ENCODE measurements at regions not wholly inside any gene's neighbourhood (a gene's known extent, or its start where the extent isn't known, plus 50 kb on each side); places are given as distances from the start of the nearest gene placed in this dataset.
"Not testable (repeated sequence)": the region's sequence is repeated elsewhere in the genome, so short reads cannot be mapped to it uniquely, and the experiment has no call there.

DNA sequence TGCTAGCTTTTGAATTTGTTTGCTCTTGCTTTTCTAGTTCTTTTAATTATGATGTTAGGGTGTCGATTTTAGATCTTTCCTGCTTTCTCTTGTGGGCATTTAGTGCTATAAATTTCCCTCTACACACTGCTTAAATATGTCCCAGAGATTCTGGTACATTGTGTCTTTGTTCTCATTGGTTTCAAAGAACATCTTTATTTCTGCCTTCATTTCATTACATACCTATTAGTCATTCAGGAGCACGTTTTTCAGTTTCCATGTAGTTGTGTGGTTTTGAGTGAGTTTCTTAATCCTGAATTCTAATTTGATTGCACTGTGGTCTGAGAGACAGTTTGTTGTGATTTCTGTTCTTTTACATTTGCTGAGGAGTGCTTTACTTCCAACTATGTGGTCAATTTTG lies 51.2 kb upstream of the MB21D2 start:
- not testable (repeated sequence) for DNase-seq (ENCODE audit: low read depth in 2 of 2)

DNA sequence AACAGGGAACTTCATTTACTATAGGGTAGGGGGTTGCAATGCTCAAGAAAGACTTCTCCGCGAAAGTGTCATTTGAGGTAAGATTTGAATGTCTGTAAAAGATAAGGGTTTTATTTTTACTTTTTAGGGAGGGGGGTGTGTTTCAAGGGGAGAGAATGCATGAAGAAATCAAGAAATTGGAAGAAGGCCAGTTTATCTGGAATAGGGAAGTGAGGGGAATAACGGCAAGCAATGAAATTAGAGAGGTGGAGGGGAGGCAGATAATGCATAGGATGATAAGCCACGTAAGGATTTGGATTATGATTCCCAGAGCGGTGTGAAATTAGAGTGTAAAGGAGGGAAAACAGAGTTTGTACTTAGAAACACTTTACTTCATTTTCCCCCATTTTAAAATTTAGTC lies 63.0 kb upstream of the MB21D2 start:
- no peak for DNase-seq (ENCODE audit: low read depth in 2 of 2)

DNA sequence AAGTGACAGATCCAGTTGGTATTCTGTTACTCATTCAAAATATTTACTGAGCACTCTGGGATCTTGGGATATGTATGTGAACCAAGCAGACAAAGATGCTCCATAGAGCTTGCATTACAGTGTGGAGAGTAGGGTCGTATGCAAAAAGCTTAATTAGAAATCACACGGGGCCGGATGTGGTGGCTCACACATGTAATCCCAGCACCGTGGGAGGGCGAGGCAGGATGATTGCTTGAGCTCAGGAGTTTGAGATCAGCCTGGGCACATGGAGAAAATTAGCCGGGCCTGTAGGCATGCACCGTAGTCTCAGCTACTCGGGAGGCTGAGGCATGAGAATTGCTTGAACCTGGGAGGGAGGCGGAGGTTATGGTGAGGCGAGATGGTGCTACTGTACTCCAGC lies 68.7 kb upstream of the MB21D2 start:
- DNase-seq (ENCODE audit: low read depth in 2 of 2): no peak

DNA sequence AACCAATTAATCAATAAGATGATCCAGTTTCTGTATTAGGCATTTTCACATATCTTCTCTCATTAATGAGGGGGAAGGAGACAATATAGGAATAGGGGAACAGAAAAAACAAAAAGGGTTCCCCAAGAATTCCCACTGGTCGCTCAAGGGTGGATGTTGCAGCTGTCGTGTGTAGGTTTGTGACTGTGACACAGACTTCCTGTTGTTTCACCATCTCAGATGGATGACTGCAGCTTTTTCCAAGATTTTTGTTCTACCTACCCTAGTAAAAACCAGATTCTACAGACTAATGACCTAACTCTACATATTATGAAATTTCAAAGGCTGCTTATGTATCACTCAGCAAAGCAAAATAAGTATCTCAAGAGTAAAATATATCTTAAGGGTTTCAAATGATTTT lies 73.7 kb upstream of the MB21D2 start:
- no peak for DNase-seq (ENCODE audit: low read depth in 2 of 2)

DNA sequence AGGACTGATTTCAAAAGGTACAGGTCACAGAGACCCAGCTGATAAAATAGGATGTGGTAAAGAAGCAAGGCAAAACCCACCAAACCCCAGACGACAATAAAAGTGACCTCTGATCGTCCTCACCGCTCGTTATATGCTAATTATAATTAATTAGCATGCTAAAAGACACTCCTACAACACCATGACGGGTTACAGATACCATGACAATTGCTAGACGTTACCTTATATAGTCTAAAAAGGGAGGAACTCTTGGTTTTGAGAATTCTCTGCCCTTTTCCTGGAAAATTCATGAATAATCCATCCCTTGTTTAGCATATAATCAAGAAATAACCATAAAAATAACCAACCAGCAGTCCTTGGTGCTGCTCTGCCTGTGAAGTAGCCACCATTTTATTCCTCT lies 74.7 kb upstream of the MB21D2 start:
- DNase-seq (ENCODE audit: low read depth in 2 of 2): no peak

DNA sequence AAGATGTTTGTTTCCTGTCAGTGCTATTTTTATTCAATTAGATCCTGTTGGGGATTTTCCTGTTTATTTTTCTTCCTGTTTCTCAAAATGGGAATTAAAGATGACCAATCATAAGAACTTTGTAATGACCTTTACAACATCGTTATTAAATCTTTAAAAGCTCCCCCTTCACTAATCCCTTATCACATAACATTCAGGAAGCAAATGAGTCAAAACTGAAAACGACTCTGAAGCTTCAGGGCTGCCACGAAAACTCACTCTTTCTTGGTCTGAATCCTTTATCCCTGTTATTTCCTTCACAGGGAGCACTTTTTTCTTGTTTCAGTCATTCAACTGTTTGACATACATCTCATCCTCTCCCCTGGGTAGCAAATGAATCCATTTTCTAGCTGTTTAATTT lies 75.8 kb upstream of the MB21D2 start:
- DNase-seq (ENCODE audit: low read depth in 2 of 2): no peak

DNA sequence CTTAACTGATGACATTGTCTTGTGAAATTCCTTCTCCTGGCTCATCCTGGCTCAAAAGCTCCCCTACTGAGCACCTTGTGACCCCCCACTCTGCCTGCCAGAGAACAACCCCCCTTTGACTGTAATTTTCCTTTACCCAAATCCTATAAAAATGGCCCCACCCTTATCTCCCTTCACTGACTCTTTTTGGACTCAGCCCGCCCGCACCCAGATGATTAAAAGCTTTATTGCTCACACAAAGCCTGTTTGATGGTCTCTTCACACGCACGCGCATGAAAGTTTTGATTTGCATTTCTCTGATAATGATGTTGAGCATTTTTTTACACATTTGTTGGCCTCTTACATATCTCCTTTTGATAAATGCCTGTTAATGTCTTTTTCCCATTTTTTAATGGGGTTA lies 83.5 kb upstream of the MB21D2 start:
- DNase-seq (ENCODE audit: low read depth in 2 of 2): not testable (repeated sequence)

DNA sequence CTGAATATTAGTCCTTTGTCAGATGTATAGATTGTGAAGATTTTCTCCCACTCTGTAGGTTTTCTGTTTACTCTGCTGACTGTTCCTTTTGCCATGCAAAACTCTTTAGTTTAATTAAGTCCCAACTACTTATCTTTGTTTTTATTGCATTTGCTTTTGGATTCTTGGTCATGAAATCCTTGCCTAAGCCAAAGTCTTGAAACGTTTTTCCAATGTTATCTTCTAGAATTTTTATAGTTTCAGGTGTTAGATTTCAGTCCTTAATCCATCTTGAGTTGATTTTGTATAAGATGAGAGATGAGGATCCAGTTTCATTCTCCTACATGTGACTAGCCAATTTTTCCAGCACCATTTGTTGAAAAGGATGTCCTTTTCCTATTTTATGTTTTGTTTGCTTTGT lies 86.0 kb upstream of the MB21D2 start:
- DNase-seq (ENCODE audit: low read depth in 2 of 2): not testable (repeated sequence)

DNA sequence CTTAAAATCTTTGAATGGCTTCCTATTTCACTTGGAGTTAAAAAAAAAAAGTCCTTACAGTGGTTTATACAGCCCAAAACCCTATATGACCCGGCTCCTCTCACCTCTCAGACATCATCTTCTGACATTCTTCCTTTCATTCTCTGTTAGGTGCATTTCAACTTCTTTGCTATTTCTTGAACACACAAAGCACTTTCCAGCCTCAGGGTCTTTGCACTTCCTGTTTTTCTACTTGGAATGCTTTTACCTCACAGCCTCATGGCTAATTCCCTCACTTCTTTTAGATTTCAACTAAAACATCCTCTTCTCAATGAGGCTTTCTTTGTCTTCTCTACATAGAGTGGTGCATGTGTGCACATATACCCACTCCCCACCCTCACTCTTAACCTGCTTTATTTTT lies 91.0 kb upstream of the MB21D2 start:
- DNase-seq (ENCODE audit: low read depth in 2 of 2): no peak

DNA sequence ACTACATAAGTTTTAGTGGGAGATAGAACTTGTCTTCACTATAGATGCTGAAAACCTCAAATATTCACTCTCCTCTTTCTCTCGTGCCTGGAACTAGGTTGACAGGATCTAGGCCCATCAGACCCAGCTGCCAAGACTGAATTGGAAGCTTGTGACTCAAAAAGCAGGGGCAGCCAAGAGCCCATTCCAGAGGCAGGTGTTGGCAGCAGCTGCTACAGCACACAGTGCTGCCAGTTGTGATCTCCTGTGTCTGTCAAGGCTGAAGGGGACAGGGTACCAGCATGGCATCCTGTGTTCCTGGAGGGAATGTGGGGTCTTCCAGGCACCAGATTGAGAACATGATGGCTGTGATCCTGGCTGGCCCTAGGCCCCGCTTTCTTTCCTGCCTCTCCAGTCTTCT lies 92.5 kb upstream of the MB21D2 start:
- DNase-seq (ENCODE audit: low read depth in 2 of 2): no peak

DNA sequence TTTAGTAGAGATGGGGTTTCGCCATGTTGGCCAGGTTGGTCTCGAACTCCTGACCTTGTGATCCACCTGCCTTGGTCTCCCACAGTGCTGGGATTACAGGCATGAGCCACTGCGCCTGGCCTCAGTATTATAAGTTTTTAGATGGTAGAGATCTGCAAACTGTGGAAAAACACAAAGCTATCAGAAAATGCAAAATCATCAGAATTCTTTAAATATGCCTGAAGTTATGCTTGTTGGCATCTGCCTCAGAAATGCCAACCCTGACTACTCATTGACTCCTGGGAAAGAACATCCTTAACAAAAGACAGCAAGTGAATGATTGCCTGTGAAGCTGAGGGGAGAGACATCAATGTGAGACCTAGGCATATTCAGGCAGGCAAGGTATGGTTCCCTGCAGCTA lies 94.3 kb upstream of the MB21D2 start:
- no peak for DNase-seq (ENCODE audit: low read depth in 2 of 2)

DNA sequence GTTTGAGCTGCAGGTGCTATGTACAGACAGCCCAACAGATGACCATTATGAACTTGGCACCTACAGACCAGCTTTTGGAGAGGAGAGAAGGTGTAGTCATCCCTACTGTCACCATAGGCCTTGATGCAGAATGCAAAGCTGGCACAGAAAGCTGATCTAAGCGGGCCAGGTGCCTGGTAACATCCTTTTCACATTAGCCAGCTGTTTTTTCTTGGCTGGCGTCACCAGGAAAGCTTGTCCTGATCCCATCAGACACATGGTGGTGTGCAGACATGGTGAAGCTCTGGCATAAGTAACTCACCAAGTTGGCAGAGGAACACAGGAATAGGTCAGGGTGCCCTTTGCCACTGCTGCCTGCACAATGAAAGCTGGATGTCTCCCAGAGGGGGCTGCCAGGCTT lies 97.2 kb upstream of the MB21D2 start:
- DNase-seq (ENCODE audit: low read depth in 2 of 2): no peak

DNA sequence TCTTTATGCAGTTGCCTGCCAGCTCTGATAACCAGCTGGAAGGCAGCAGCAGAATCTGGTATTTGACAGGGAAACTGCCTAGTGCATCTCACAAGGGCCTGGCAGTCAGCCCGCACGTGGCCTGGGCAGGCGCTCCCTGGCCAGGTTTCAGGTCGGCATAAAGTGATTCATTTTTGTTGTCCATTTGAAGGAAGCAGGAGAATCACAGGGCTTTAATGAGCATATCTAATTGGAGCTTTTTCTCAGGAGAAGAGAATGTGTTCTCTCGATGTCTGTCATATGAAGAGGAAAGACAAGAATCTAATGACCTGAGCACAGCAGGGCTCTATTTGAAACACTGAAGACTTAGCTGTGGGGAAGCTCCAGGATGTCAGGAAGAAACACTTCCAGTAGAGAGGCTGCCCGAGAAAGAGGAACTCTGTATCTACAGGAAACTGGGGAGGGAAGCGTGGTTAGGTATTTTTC lies 98.8 kb upstream of the MB21D2 start:
- DNase-seq (ENCODE audit: low read depth in 2 of 2): no peak

DNA sequence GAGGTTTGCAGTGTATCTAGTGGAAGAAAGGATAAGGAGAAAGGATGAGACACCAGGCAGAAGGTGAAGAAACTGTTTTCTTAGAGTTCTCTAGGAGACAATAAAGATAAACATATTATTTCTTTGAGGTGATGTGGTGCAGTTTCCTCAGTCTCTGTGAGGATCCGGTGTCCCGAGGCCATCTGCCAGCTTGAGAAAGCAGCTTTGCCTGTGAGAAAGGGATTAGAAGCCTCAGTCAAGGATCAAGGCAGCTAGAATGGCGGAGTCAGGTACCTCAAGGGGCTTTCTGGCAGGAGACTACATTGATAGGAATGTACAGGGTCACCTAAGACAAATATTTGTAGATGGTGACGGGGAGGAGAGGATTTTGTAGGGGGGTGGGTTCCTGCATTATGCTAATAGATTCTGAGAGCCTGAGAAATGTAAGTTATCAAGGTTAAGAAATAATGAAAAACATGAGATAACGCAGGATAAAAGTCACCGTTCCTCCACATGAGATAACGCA lies 103.9 kb upstream of the MB21D2 start:
- DNase-seq (ENCODE audit: low read depth in 2 of 2): no peak

DNA sequence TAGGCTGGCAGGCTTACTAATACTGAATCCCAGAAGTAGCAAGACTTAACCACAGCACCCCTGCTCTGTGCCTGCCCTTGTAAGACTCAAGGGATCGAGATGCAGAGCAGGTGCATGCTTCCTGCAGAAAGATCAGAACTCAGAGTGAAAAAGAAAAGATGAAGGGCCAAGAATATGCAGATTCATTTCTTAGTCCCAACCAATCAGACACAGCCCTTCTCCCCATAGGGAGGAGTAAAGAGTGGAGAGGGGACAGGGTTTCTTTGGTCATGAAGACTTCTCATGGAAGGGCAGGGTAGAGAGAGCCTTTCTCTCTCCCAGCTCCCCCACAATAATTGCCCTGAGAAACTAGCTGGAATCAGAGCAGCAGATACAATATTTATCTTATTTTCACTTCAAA lies 105.6 kb upstream of the MB21D2 start:
- DNase-seq (ENCODE audit: low read depth in 2 of 2): no peak

DNA sequence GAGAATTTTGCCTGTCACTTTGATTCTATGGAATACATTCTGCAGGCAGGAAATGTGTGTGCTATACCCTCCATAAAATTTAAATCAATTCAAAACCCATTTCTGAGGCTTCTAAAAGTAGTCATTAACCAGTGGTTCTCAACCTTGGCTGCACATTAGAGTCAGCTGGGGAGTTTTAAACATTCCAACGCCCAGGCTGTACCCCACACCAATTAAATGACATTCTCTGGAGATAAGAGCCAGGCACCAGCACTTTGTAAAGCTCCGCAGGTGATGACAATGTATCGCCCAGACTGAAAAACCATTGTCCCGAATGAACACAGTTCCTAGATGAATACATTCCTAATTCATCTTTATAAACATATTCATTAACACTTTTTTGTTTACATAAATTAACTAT lies 110.6 kb upstream of the MB21D2 start:
- no peak for DNase-seq (ENCODE audit: low read depth in 2 of 2)

DNA sequence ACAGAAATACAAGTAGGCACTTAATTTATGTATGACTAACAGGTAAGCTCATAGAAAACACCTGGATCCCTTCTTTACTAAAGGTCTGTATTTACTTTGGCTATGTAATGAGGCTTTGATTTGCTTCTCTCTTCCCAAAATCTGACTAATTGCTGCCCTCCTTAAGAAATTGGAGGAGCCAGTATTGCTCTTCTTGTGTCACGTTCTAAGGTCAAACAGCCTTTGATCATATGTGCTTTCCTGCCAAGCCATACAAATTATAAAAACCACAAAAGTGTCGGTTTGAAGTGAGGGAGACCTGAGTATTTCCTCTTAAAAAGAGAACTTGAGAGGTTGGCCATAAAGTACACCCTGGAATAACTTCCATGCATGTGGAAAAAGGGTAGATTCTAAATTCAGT lies 112.1 kb upstream of the MB21D2 start:
- no peak for DNase-seq (ENCODE audit: low read depth in 2 of 2)

DNA sequence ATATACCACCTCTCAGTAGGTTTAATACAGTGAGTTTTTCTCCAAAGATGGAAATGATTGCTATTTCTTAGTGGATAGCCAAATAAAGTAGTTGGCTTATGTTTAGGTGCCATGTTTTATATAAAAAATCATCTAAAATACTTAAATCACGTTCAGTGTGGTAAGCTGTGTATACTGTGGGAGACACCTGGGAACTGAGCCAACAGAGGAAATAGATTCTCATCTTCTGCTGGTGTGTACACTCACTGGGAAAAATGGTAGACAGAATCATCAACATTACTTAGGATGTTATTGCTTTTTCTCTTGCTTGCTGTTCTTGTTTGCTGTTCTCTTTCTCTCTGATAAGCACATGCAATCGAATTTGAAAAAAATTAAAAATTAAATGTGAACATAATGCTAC lies 112.6 kb upstream of the MB21D2 start:
- DNase-seq (ENCODE audit: low read depth in 2 of 2): peak; percentile 6 to 22

DNA sequence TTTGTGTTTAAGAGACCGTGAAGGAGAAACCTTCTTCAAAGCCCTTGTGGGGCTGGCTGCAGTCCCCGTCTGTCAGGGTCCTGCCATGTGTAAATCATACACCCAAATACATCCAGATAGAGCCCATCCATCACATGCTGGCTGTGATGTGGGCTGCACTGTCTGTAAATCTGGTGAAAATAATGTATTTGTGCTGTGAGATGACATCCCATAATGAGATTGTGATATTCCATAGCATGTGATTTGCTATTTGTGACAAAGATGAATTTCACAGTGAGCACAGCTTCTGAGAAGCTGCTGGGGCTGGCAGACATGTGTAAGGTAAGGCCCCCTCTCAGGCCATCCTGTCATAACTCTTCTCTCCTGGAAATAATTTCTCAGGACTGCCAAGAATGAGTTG lies 114.3 kb upstream of the MB21D2 start:
- no peak for DNase-seq (ENCODE audit: low read depth in 2 of 2)

DNA sequence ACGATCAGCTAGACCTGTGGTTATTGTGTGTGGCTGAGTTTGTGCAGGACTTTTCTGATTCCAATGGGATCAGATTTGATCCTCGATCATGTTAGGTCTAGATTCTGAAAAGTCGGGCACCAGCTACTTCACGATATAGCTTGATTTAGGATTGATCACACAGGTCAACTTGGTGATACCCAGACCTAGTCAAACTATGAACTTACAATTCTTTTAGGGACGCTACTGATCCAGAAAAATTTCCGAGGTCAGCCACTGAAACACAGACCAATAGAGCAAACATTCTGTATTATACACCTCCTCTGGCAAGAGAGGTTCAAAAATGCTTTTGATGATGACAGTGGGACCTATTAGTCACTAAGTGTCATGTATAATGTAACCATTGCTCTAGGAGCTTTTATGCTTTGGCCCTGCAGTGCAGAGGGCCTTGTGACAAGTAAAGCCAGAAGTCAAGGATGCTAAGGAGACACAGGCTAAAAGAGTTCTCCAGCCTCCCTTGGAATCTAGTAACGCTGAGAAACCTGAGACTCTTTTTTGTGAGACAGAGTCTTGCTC lies 115.6 kb upstream of the MB21D2 start:
- no peak for DNase-seq (ENCODE audit: low read depth in 2 of 2)

DNA sequence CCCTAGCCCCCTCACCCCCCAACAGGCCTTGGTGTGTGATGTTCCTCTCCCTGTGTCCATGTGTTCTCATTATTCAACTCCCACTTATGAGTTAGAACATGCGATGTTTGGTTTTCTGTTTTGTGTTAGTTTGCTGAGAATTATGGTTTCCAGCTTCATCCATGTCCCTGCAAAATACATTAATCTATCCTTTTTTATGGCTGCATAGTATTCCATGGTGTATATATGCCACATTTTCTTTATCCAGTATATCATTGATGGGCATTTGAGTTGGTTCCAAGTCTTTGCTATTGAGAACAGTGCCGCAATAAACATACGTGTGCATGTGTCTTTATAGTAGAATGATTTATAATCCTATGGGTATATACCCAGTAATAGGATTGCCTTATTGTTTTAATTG lies 120.2 kb upstream of the MB21D2 start:
- not testable (repeated sequence) for DNase-seq (ENCODE audit: low read depth in 2 of 2)

DNA sequence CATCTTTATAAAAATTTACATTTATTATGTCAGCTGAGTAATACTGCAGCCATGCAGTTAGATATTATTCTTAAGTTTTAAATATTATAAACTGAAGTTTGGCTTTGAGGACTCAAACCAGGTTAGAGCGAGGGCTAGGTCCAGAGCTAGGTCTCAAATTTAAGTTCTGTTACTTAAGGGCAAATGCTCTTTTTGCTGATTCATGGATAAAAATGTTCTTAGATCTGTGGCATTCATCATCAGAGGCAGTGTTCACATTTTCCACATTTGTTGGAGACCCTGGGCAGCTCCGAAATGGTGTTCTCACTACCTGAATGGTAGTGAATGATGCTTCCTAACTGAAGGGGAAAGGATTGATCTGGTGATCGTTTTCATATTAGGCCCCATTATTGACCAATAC lies 121.4 kb upstream of the MB21D2 start:
- DNase-seq (ENCODE audit: low read depth in 2 of 2): no peak

DNA sequence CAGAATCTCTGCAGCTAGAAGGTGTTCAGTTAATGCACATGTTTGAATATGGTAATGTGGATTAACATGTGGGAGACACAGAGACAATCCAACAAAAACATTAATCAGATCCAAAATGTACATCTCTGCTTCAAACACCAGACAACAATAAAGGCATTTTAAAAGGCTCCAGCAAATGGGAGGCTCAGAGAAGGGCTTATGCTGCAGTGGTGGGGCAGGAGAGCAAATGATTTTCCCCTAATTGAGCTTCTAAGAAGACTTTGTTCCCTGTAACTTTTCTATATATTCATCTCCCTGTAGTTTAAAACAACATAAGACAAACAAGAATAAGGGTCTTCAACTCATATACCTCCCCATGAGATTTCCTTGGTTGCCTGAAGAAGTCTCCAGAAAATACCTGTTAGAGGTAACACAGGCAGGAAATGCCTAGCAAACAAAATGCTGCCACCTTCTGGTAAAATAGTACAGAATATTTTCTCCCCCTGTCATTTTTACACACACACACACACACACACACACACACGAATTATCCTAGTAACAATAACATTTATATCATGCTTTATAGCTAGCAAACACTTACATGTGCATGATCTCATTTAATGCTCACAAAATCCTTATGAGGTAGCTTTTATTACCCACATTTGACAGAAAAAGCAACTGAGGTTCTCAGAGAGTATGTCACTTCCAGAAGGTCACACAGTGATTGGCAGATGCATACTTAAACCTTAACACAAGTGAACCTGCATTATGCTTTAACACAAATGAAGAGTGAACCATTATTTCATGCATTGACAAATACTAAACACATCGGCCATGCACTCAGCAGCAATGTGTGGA lies 123.4 kb upstream of the MB21D2 start:
- peak; percentile 23 to 38 for DNase-seq (ENCODE audit: low read depth in 2 of 2)

All from dermis microvascular lymphatic vessel endothelial cell (primary cell).